ENCODE measurements at regions not wholly inside any gene's neighbourhood (a gene's known extent, or its start where the extent isn't known, plus 50 kb on each side); places are given as distances from the start of the nearest gene placed in this dataset.

GRCh38 chr4:30838331-30838730 is 118.2 kb downstream of the PCDH7 start:
- Histone ChIP-seq H3K9me3 (no peaks in the 10 kb centered on the region), H3K36me3 (no peaks in the 10 kb centered on the region), H3K27me3 (no peaks in the 10 kb centered on the region), H3K4me1 (peaks cover 22% of the 10 kb centered on the region), H3K4me3 (ENCODE audit: low read depth, low read length) (no peak overlapping the region)
- TF ChIP-seq CTCF (IDR thresholded peaks at IDR 0.05; ENCODE audit: low read depth, low read length) = no peak
- DNase-seq = no peak

GRCh38 chr4:30839583-30840520 is 119.7 kb downstream of the PCDH7 start:
- Histone ChIP-seq H3K27me3 (no peaks in the 10 kb centered on the region), H3K36me3 (no peaks in the 10 kb centered on the region), H3K9me3 (no peaks in the 10 kb centered on the region), H3K4me1 (peaks cover 10% of the 10 kb centered on the region), H3K4me3 (ENCODE audit: low read depth, low read length) (no peak overlapping the region)
- TF ChIP-seq CTCF (IDR thresholded peaks at IDR 0.05; ENCODE audit: low read depth, low read length) = no peak
- no peak for DNase-seq

- Histone ChIP-seq H3K4me3 (ENCODE audit: low read depth, low read length) (no peak overlapping the region), H3K4me1 (peaks cover 10% of the 10 kb centered on the region), H3K27me3 (no peaks in the 10 kb centered on the region), H3K36me3 (no peaks in the 10 kb centered on the region), H3K9me3 (no peaks in the 10 kb centered on the region)
- no peak for DNase-seq
- no peak for TF ChIP-seq CTCF (IDR thresholded peaks at IDR 0.05; ENCODE audit: low read depth, low read length)
Observed at GRCh38 chr4:30840571-30840970, 120.4 kb downstream of the PCDH7 start.

GRCh38 chr4:30842142-30842541 is 122.0 kb downstream of the PCDH7 start:
- H3K4me1 ChIP-seq = peaks cover 10% of the 10 kb centered on the region
- TF ChIP-seq CTCF (IDR thresholded peaks at IDR 0.05; ENCODE audit: low read depth, low read length) = no peak
- no peaks in the 10 kb centered on the region for H3K36me3 ChIP-seq
- no peaks in the 10 kb centered on the region for H3K9me3 ChIP-seq
- H3K4me3 ChIP-seq (ENCODE audit: low read depth, low read length) = no peak overlapping the region
- no peaks in the 10 kb centered on the region for H3K27me3 ChIP-seq
- no peak for DNase-seq

- DNase-seq = no peak
- peaks cover 10% of the 10 kb centered on the region for H3K4me1 ChIP-seq
- no peak for TF ChIP-seq CTCF (IDR thresholded peaks at IDR 0.05; ENCODE audit: low read depth, low read length)
- H3K9me3 ChIP-seq = no peaks in the 10 kb centered on the region
- H3K27me3 ChIP-seq = no peaks in the 10 kb centered on the region
- H3K4me3 ChIP-seq (ENCODE audit: low read depth, low read length) = no peak overlapping the region
- H3K36me3 ChIP-seq = no peaks in the 10 kb centered on the region
Observed at GRCh38 chr4:30842689-30843088, 122.5 kb downstream of the PCDH7 start.

GRCh38 chr4:30844861-30845582 is 124.9 kb downstream of the PCDH7 start:
- Histone ChIP-seq H3K4me1 (no peaks in the 10 kb centered on the region), H3K9me3 (no peaks in the 10 kb centered on the region), H3K4me3 (ENCODE audit: low read depth, low read length) (no peak overlapping the region), H3K36me3 (no peaks in the 10 kb centered on the region), H3K27me3 (no peaks in the 10 kb centered on the region)
- TF ChIP-seq CTCF (IDR thresholded peaks at IDR 0.05; ENCODE audit: low read depth, low read length) = no peak
- no peak for DNase-seq

Data from BE2C (cell line).